T-cell (primary cell): ENCODE measurements at regions not wholly inside any gene's neighbourhood (a gene's known extent, or its start where the extent isn't known, plus 50 kb on each side); places are given as distances from the start of the nearest gene placed in this dataset.

Experiments used
- ATAC-seq, 4 experiments: fragments of 200-7000 bp in 3 of 4; fragments of 150-1000 bp in 1 of 4; cut with Tn5 transposase; replicated peaks in 1 of 4; 1 replicate in 3 of 4; 2 replicates in 1 of 4; pipeline ENCODE4 v1.10.0; 2021; ENCODE audit warnings: moderate library complexity in 3 of 4, mild to moderate bottlenecking in 2 of 4, moderate number of reproducible peaks in 1 of 4
- CTCF ChIA-PET, 2 donors: fragments of 300-600 bp; sonication (Branson Sonifier 250); formaldehyde crosslinking; loops; one replicate each; lab custom pipeline; 2022; ENCODE audit warnings: antibody characterized with exemption in 2 of 2; lab: Charles Lee
- POLR2A ChIA-PET, 2 donors: fragments of 300-600 bp; sonication (Branson Sonifier 250); formaldehyde crosslinking; loops; one replicate each; lab custom pipeline; 2022; ENCODE audit warnings: antibody characterized with exemption in 2 of 2; lab: Charles Lee
- DNase-seq, 35 experiments: peaks; one replicate each; pipeline versions ENCODE4 v3.0.0 to v3.0.0-alpha.2; 2013 to 2023
- H3K27ac ChIP-seq: one replicate; pipeline ENCODE4 v1.5.1; 2013; ENCODE audit warnings: low read length
- H3K27me3 ChIP-seq, 2 experiments: replicated peaks in 1 of 2; 1 replicate in 1 of 2; 2 replicates in 1 of 2; pipeline versions ENCODE4 v1.6.1 to v1.7.0; 2013; ENCODE audit warnings: low read length in 1 of 2, mixed read lengths in 1 of 2; ENCODE audit not compliant: control insufficient read depth in 2 of 2, insufficient read depth in 2 of 2; ENCODE audit errors: extremely low read depth in 1 of 2
- H3K36me3 ChIP-seq, 2 donors: 1 replicate in 1 of 2; 2 replicates in 1 of 2; pipeline versions ENCODE4 v1.6.1 to v1.7.0; 2013; ENCODE audit warnings: low read length in 1 of 2; ENCODE audit not compliant: control insufficient read depth in 2 of 2, insufficient read depth in 1 of 2; ENCODE audit errors: extremely low read depth in 1 of 2
- H3K4me1 ChIP-seq, 2 experiments: 1 replicate in 1 of 2; 2 replicates in 1 of 2; pipeline versions ENCODE4 v1.6.1 to v1.7.0; 2013; ENCODE audit warnings: low read length in 2 of 2, mixed read lengths in 1 of 2; ENCODE audit not compliant: insufficient read depth in 2 of 2, control insufficient read depth in 1 of 2; ENCODE audit errors: extremely low read depth in 1 of 2
- H3K4me3 ChIP-seq, 2 donors: 1 replicate in 1 of 2; 2 replicates in 1 of 2; pipeline versions ENCODE4 v1.5.1 to v1.7.0; 2013; ENCODE audit warnings: mild to moderate bottlenecking in 2 of 2, low read length in 1 of 2, moderate library complexity in 1 of 2; ENCODE audit not compliant: control insufficient read depth in 1 of 2; ENCODE audit errors: extremely low read depth in 1 of 2
- H3K9me3 ChIP-seq: 2 replicates; pipeline ENCODE4 v1.7.0; 2013
- H3K27ac Mint-ChIP-seq, 2 donors: one replicate each; pipeline ENCODE4 v1.8.0; 2020 to 2021; ENCODE audit warnings: mild to moderate bottlenecking in 2 of 2, mixed read lengths in 2 of 2
- H3K27me3 Mint-ChIP-seq, 2 donors: one replicate each; pipeline ENCODE4 v1.8.0; 2021 to 2022; ENCODE audit warnings: mixed read lengths in 2 of 2
- H3K36me3 Mint-ChIP-seq: one replicate; pipeline ENCODE4 v1.8.0; 2021; ENCODE audit warnings: mixed read lengths
- H3K4me1 Mint-ChIP-seq, 3 donors: one replicate each; pipeline ENCODE4 v1.8.0; 2020 to 2022; ENCODE audit warnings: mixed read lengths in 3 of 3, mild to moderate bottlenecking in 1 of 3
- H3K4me3 Mint-ChIP-seq, 3 donors: one replicate each; pipeline ENCODE4 v1.8.0; 2020 to 2022; ENCODE audit warnings: mild to moderate bottlenecking in 3 of 3, mixed read lengths in 3 of 3, moderate library complexity in 3 of 3
- H3K9me3 Mint-ChIP-seq, 3 donors: one replicate each; pipeline ENCODE4 v1.8.0; 2020 to 2022; ENCODE audit warnings: mixed read lengths in 3 of 3
- WGBS: methylation state at CpG from one replicate; pipeline ENCODE4 v1.1.5; 2013; ENCODE audit warnings: missing lambda C conversion rate; ENCODE audit not compliant: insufficient coverage; 5-methylcytosine and 5-hydroxymethylcytosine counted together

GRCh38 chr7:116095396-116095795 is 64.8 kb upstream of the TFEC start:
- no peaks in the 10 kb centered on the region for H3K27me3 Mint-ChIP-seq
- Histone ChIP-seq H3K27ac (no peak overlapping the region), H3K9me3 (no peaks in the 10 kb centered on the region), H3K4me3 (no peak overlapping the region), H3K27me3 (no peaks in the 10 kb centered on the region), H3K4me1 (no peaks in the 10 kb centered on the region), H3K36me3 (no peaks in the 10 kb centered on the region)
- H3K9me3 Mint-ChIP-seq: no peaks in the 10 kb centered on the region
- 69% methylated on average over 2 of the region's 2 CpGs for WGBS
- no peak overlapping the region for H3K27ac Mint-ChIP-seq
- ChIA-PET CTCF (no interaction called here), POLR2A (no interaction called here)
- no peaks in the 10 kb centered on the region for H3K4me1 Mint-ChIP-seq
- no peaks in the 10 kb centered on the region for H3K36me3 Mint-ChIP-seq
- H3K4me3 Mint-ChIP-seq: no peak overlapping the region
- DNase-seq (no peak), ATAC-seq (no peak)

- Mint-ChIP-seq H3K27me3 (no peaks in the 10 kb centered on the region), H3K9me3 (no peaks in the 10 kb centered on the region), H3K4me1 (no peaks in the 10 kb centered on the region), H3K27ac (no peak overlapping the region), H3K36me3 (no peaks in the 10 kb centered on the region), H3K4me3 (no peak overlapping the region)
- Histone ChIP-seq H3K9me3 (no peaks in the 10 kb centered on the region), H3K36me3 (no peaks in the 10 kb centered on the region), H3K27me3 (no peaks in the 10 kb centered on the region), H3K4me1 (no peaks in the 10 kb centered on the region), H3K4me3 (no peak overlapping the region), H3K27ac (no peak overlapping the region)
- WGBS: 70% methylated on average over 2 of the region's 4 CpGs
- DNase-seq (no peak), ATAC-seq (no peak)
- ChIA-PET POLR2A (no interaction called here), CTCF (interaction anchor here in 1 of 2 donors (1.2 kb wide), 1 partner anchor 14 kb away, joined by 3 read pairs; no protein-coding TSS in a partner anchor)
Observed at GRCh38 chr7:116097365-116098009, 66.9 kb upstream of the TFEC start.

- H3K9me3 Mint-ChIP-seq: no peaks in the 10 kb centered on the region
- ATAC-seq: no peak
- H3K9me3 ChIP-seq: no peaks in the 10 kb centered on the region
- peaks cover 0 to 2% of the 10 kb centered on the region in 2 donors for H3K27me3 Mint-ChIP-seq
- H3K36me3 ChIP-seq: no peaks in the 10 kb centered on the region
- POLR2A ChIA-PET: no interaction called here
- no peak for DNase-seq
- no peak overlapping the region for H3K4me3 Mint-ChIP-seq
- H3K4me1 Mint-ChIP-seq: no peaks in the 10 kb centered on the region
- no peaks in the 10 kb centered on the region for H3K36me3 Mint-ChIP-seq
- no peak overlapping the region for H3K4me3 ChIP-seq
- no peak overlapping the region for H3K27ac Mint-ChIP-seq
- H3K27ac ChIP-seq: no peak overlapping the region
- no peaks in the 10 kb centered on the region for H3K27me3 ChIP-seq
- WGBS: 100% methylated on average over 4 of the region's 12 CpGs
- CTCF ChIA-PET: no interaction called here
- H3K4me1 ChIP-seq: no peaks in the 10 kb centered on the region
Observed at GRCh38 chr7:116098175-116098574, 67.6 kb upstream of the TFEC start.

GRCh38 chr7:116100626-116101025 is 70.1 kb upstream of the TFEC start:
- no peak overlapping the region for H3K4me3 ChIP-seq
- peaks cover 0 to 4% of the 10 kb centered on the region in 2 experiments for H3K27me3 ChIP-seq
- POLR2A ChIA-PET: no interaction called here
- Mint-ChIP-seq H3K36me3 (no peaks in the 10 kb centered on the region), H3K27ac (no peak overlapping the region), H3K4me1 (no peaks in the 10 kb centered on the region), H3K9me3 (no peaks in the 10 kb centered on the region), H3K4me3 (no peak overlapping the region), H3K27me3 (peaks cover 0 to 2% of the 10 kb centered on the region in 2 donors)
- H3K27ac ChIP-seq: no peak overlapping the region
- DNase-seq (no peak), ATAC-seq (no peak)
- no peaks in the 10 kb centered on the region for H3K36me3 ChIP-seq
- no peaks in the 10 kb centered on the region for H3K9me3 ChIP-seq
- CTCF ChIA-PET: interaction anchor here in 1 of 2 donors (0.7 kb wide), 1 partner anchor 24 kb away, joined by 3 read pairs; no protein-coding TSS in a partner anchor
- no peaks in the 10 kb centered on the region for H3K4me1 ChIP-seq
- WGBS: no CpG with 5 or more reads among the region's 2 CpGs

GRCh38 chr7:116101704-116102103 is 71.1 kb upstream of the TFEC start:
- H3K27ac ChIP-seq: no peak overlapping the region
- ChIA-PET POLR2A (no interaction called here), CTCF (no interaction called here)
- Mint-ChIP-seq H3K9me3 (no peaks in the 10 kb centered on the region), H3K36me3 (no peaks in the 10 kb centered on the region), H3K27ac (no peak overlapping the region), H3K4me1 (no peaks in the 10 kb centered on the region), H3K4me3 (no peak overlapping the region), H3K27me3 (peaks cover 0 to 2% of the 10 kb centered on the region in 2 donors)
- H3K36me3 ChIP-seq: no peaks in the 10 kb centered on the region
- H3K4me1 ChIP-seq: no peaks in the 10 kb centered on the region
- H3K9me3 ChIP-seq: no peaks in the 10 kb centered on the region
- no CpG with 5 or more reads among the region's 2 CpGs for WGBS
- H3K27me3 ChIP-seq: peaks cover 0 to 7% of the 10 kb centered on the region in 2 experiments
- DNase-seq (no peak), ATAC-seq (no peak)
- H3K4me3 ChIP-seq: no peak overlapping the region

GRCh38 chr7:116111475-116111874 is 80.9 kb upstream of the TFEC start:
- Mint-ChIP-seq H3K36me3 (no peaks in the 10 kb centered on the region), H3K9me3 (peaks cover 0 to 3% (median 0%) of the 10 kb centered on the region in 3 donors), H3K4me3 (no peak overlapping the region), H3K4me1 (no peaks in the 10 kb centered on the region), H3K27me3 (peaks cover 2 to 4% of the 10 kb centered on the region in 2 donors), H3K27ac (no peak overlapping the region)
- Histone ChIP-seq H3K27me3 (peaks cover 0 to under 1% of the 10 kb centered on the region in 2 experiments), H3K36me3 (no peaks in the 10 kb centered on the region), H3K4me1 (no peaks in the 10 kb centered on the region), H3K9me3 (no peaks in the 10 kb centered on the region), H3K4me3 (no peak overlapping the region), H3K27ac (no peak overlapping the region)
- CTCF ChIA-PET: interaction anchor here (0.7 to 1.0 kb wide), 2 partner anchors 14 to 18 kb away, joined by 3 read pairs; no protein-coding TSS in a partner anchor
- POLR2A ChIA-PET: no interaction called here
- no peak for DNase-seq
- no peak for ATAC-seq
